HEK293 (cell line): ENCODE measurements at regions not wholly inside any gene's neighbourhood (a gene's known extent, or its start where the extent isn't known, plus 50 kb on each side); places are given as distances from the start of the nearest gene placed in this dataset.

Experiments used
- CTCF ChIA-PET: fragments of 350-600 bp; formaldehyde crosslinking; extraction: SDS; loops from one replicate; lab custom pipeline; 2021; ENCODE audit warnings: antibody characterized with exemption; lab: Yijun Ruan, JAX
- POLR2A ChIA-PET: fragments of 300-600 bp; formaldehyde crosslinking; extraction: SDS; loops from one replicate; lab custom pipeline; 2020; ENCODE audit warnings: antibody characterized with exemption, inconsistent platforms; lab: Yijun Ruan, JAX
- H3K27ac ChIP-seq: fragments of 200-500 bp; sonication (Bioruptor generic); 2 replicates; pipeline ENCODE4 v1.5.1; 2014; ENCODE audit warnings: low read depth, low read length, control low read depth, inconsistent platforms; ENCODE audit errors: extremely low read depth
- H3K36me3 ChIP-seq, 2 experiments: fragments of 200-500 bp in 1 of 2; sonication (Bioruptor generic) in 1 of 2; 1 replicate in 1 of 2; 2 replicates in 1 of 2; pipeline ENCODE4 v1.5.1; 2014 to 2017; ENCODE audit warnings: inconsistent platforms in 2 of 2, low read length in 2 of 2; ENCODE audit not compliant: control insufficient read depth in 2 of 2, insufficient read depth in 1 of 2
- H3K4me1 ChIP-seq: fragments of 200-500 bp; sonication (Bioruptor generic); 2 replicates; pipeline ENCODE4 v1.5.1; 2014; ENCODE audit warnings: mild to moderate bottlenecking, low read length, inconsistent platforms; ENCODE audit not compliant: control insufficient read depth, insufficient read depth
- H3K4me3 ChIP-seq: 2 replicates; pipeline ENCODE4 v1.5.1; 2011; ENCODE audit warnings: low read depth, mild to moderate bottlenecking, control low read depth, low read length, moderate library complexity
- H3K9me3 ChIP-seq: fragments of 200-500 bp; sonication (Bioruptor generic); 2 replicates; pipeline ENCODE4 v1.5.1; 2014; ENCODE audit warnings: low read depth, low read length, inconsistent platforms; ENCODE audit not compliant: control insufficient read depth, insufficient read depth
- BCL11A ChIP-seq: fragments of 450-650 bp; formaldehyde crosslinking; IDR thresholded peaks from 2 replicates; pipeline ENCODE4 v1.5.1; 2016; ENCODE audit warnings: low read depth, missing biosample characterization, missing genetic modification characterization
- FEZF1 ChIP-seq: fragments of 450-650 bp; formaldehyde crosslinking; IDR thresholded peaks from 2 replicates; pipeline ENCODE4 v1.5.1; 2016; ENCODE audit warnings: missing biosample characterization, missing genetic modification characterization
- GFI1B ChIP-seq: fragments of 450-650 bp; formaldehyde crosslinking; IDR thresholded peaks from 2 replicates; pipeline ENCODE4 v1.5.1; 2016; ENCODE audit warnings: missing biosample characterization, missing genetic modification characterization
- KLF8 ChIP-seq: fragments of 450-650 bp; formaldehyde crosslinking; IDR thresholded peaks from 2 replicates; pipeline ENCODE4 v1.5.1; 2016; ENCODE audit warnings: missing biosample characterization, missing genetic modification characterization
- OVOL3 ChIP-seq: fragments of 450-650 bp; formaldehyde crosslinking; IDR thresholded peaks from 2 replicates; pipeline ENCODE4 v1.5.1; 2016; ENCODE audit warnings: missing biosample characterization, missing genetic modification characterization
- SALL2 ChIP-seq: fragments of 450-650 bp; formaldehyde crosslinking; IDR thresholded peaks from 2 replicates; pipeline ENCODE4 v1.5.0; 2017; ENCODE audit warnings: missing biosample characterization, mild to moderate bottlenecking, missing genetic modification characterization, borderline replicate concordance
- ZFP3 ChIP-seq: fragments of 450-650 bp; formaldehyde crosslinking; IDR thresholded peaks from 2 replicates; pipeline ENCODE4 v1.5.1; 2016; ENCODE audit warnings: low read depth, missing biosample characterization, missing genetic modification characterization
- ZFP37 ChIP-seq: fragments of 450-650 bp; formaldehyde crosslinking; IDR thresholded peaks from 2 replicates; pipeline ENCODE4 v1.5.1; 2016; ENCODE audit warnings: missing biosample characterization, missing genetic modification characterization
- ZNF132 ChIP-seq: fragments of 450-650 bp; formaldehyde crosslinking; IDR thresholded peaks from 2 replicates; pipeline ENCODE4 v1.5.1; 2017; ENCODE audit warnings: missing biosample characterization, missing genetic modification characterization, borderline replicate concordance
- ZNF138 ChIP-seq: fragments of 450-650 bp; formaldehyde crosslinking; IDR thresholded peaks from 2 replicates; pipeline ENCODE4 v1.5.1; 2016; ENCODE audit warnings: missing biosample characterization, missing genetic modification characterization, borderline replicate concordance
- ZNF174 ChIP-seq: fragments of 450-650 bp; formaldehyde crosslinking; IDR thresholded peaks from 2 replicates; pipeline ENCODE4 v1.5.0; 2017; ENCODE audit warnings: missing biosample characterization, mild to moderate bottlenecking, missing genetic modification characterization
- ZNF19 ChIP-seq: fragments of 450-650 bp; formaldehyde crosslinking; IDR thresholded peaks from 2 replicates; pipeline ENCODE4; 2016; ENCODE audit warnings: missing biosample characterization, missing genetic modification characterization, low read depth
- ZNF223 ChIP-seq: fragments of 450-650 bp; formaldehyde crosslinking; IDR thresholded peaks from 2 replicates; pipeline ENCODE4 v1.5.1; 2016; ENCODE audit warnings: missing biosample characterization, missing genetic modification characterization
- ZNF23 ChIP-seq: fragments of 450-650 bp; formaldehyde crosslinking; IDR thresholded peaks from 2 replicates; pipeline ENCODE4 v1.5.1; 2016; ENCODE audit warnings: missing biosample characterization, missing genetic modification characterization, borderline replicate concordance
- ZNF239 ChIP-seq: fragments of 450-650 bp; formaldehyde crosslinking; IDR thresholded peaks from 2 replicates; pipeline ENCODE4 v1.5.1; 2016; ENCODE audit warnings: missing biosample characterization, missing genetic modification characterization
- ZNF248 ChIP-seq: fragments of 450-650 bp; formaldehyde crosslinking; IDR thresholded peaks from 2 replicates; pipeline ENCODE4 v1.5.1; 2017; ENCODE audit warnings: missing biosample characterization, missing genetic modification characterization
- ZNF324 ChIP-seq: fragments of 450-650 bp; formaldehyde crosslinking; IDR thresholded peaks from 2 replicates; pipeline ENCODE4 v1.5.1; 2016; ENCODE audit warnings: missing biosample characterization, missing genetic modification characterization
- ZNF426 ChIP-seq: fragments of 450-650 bp; formaldehyde crosslinking; IDR thresholded peaks from 2 replicates; pipeline ENCODE4 v1.5.1; 2017; ENCODE audit warnings: missing biosample characterization, missing genetic modification characterization, mild to moderate bottlenecking, inconsistent platforms, moderate library complexity
- ZNF433 ChIP-seq: fragments of 450-650 bp; formaldehyde crosslinking; IDR thresholded peaks from 2 replicates; pipeline ENCODE4 v1.5.1; 2016; ENCODE audit warnings: missing biosample characterization, missing genetic modification characterization, low read depth
- ZNF600 ChIP-seq: fragments of 450-650 bp; formaldehyde crosslinking; IDR thresholded peaks from 2 replicates; pipeline ENCODE4 v1.5.1; 2016; ENCODE audit warnings: missing biosample characterization, missing genetic modification characterization
- ZNF660 ChIP-seq: fragments of 450-650 bp; IDR thresholded peaks from 2 replicates; pipeline ENCODE4 v1.5.1; 2018; ENCODE audit warnings: missing biosample characterization, mild to moderate bottlenecking, missing genetic modification characterization
- ZNF777 ChIP-seq: fragments of 450-650 bp; formaldehyde crosslinking; IDR thresholded peaks from 2 replicates; pipeline ENCODE4 v1.5.1; 2017; ENCODE audit warnings: missing biosample characterization, missing genetic modification characterization, borderline replicate concordance
- ZSCAN23 ChIP-seq: fragments of 450-650 bp; formaldehyde crosslinking; IDR thresholded peaks from 2 replicates; pipeline ENCODE4 v1.5.1; 2016; ENCODE audit warnings: missing biosample characterization, missing genetic modification characterization
- TF ChIP-seq, protein P1 (sequence below): fragments of 450-650 bp; formaldehyde crosslinking; IDR thresholded peaks from 2 replicates; pipeline ENCODE4 v1.5.1; 2016; ENCODE audit warnings: missing biosample characterization, missing genetic modification characterization
- TF ChIP-seq, protein P2 (sequence below): fragments of 450-650 bp; formaldehyde crosslinking; IDR thresholded peaks from 2 replicates; pipeline ENCODE4 v1.5.1; 2016; ENCODE audit warnings: missing biosample characterization, missing genetic modification characterization
- TF ChIP-seq, protein P3 (sequence below): fragments of 450-650 bp; formaldehyde crosslinking; IDR thresholded peaks from 2 replicates; pipeline ENCODE4 v1.5.1; 2016; ENCODE audit warnings: missing biosample characterization, missing genetic modification characterization, borderline replicate concordance
- TF ChIP-seq, protein P4 (sequence below): fragments of 450-650 bp; formaldehyde crosslinking; IDR thresholded peaks from 2 replicates; pipeline ENCODE4 v1.5.1; 2016; ENCODE audit warnings: missing biosample characterization, missing genetic modification characterization

DNA sequence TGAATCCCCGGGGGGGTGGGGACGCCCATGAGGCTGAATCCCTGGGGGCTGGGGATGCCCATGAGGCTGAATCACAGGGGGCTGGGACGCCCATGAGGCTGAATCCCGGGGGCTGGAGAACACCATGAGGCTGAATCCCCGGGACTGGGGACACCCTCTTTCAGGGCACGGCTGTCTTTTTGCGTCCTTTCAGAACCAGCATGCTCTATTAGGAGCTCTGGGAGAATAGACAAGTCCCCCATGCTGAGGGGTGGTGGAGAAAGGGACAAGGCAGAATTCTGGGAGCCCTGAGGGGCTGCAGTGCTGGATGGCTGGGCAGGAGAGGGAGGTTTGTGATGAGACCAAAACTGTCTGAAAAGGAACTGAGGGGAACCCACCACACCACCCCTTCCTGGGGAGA is 257.3 kb upstream of the TCERG1L start (continued):
- TF ChIP-seq GFI1B (tag by site-specific recombination) (no peak), KLF8 (tag by site-specific recombination) (no peak), ZNF777 (tag by site-specific recombination) (no peak), SALL2 (tag by site-specific recombination) (no peak)
- TF ChIP-seq, protein P1, sequence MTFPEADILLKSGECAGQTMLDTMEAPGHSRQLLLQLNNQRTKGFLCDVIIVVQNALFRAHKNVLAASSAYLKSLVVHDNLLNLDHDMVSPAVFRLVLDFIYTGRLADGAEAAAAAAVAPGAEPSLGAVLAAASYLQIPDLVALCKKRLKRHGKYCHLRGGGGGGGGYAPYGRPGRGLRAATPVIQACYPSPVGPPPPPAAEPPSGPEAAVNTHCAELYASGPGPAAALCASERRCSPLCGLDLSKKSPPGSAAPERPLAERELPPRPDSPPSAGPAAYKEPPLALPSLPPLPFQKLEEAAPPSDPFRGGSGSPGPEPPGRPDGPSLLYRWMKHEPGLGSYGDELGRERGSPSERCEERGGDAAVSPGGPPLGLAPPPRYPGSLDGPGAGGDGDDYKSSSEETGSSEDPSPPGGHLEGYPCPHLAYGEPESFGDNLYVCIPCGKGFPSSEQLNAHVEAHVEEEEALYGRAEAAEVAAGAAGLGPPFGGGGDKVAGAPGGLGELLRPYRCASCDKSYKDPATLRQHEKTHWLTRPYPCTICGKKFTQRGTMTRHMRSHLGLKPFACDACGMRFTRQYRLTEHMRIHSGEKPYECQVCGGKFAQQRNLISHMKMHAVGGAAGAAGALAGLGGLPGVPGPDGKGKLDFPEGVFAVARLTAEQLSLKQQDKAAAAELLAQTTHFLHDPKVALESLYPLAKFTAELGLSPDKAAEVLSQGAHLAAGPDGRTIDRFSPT, result no peak
- TF ChIP-seq, protein P2, sequence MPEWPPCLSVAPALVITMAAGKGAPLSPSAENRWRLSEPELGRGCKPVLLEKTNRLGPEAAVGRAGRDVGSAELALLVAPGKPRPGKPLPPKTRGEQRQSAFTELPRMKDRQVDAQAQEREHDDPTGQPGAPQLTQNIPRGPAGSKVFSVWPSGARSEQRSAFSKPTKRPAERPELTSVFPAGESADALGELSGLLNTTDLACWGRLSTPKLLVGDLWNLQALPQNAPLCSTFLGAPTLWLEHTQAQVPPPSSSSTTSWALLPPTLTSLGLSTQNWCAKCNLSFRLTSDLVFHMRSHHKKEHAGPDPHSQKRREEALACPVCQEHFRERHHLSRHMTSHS, result no peak

DNA sequence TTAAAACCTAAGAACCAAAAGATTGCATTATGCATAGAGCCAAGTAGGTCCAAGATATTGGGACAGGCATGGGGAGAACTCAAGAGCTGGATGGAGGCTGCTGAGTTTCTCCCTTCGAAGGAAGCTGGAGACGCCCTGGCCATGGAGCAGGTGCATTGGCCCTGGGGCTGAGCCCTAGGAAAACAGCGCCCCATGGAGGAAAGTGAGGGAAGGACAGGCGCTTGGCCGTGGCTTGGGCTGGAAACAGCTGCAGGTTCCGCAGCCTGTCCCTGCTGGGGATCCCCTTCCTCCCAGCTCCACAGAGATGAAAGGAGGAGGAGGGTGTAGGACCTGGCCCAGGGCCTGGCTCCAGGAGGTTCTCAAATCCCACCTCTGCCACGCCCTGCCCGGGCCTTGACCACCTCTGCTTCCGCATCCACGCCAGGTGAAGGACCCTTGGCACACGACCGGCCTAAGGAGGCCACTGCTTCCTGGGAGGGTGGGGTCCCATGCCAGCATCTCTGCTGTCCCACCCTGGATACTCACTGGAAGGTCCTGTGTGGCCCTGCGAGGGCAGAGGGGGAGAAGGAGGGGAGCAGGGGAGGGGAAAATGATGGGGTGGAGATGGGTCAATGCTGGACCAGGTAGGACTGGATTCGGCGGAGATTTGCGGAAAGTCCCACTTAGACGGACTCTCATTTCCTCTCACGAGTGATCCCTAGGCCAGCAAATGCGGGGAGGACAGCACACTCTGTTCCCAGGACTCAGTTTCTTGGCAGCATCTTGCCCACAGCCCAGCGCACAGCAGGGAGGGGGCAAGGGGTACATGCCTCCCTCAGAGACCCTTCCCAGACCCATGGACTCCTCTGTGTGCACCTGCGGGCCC is 258.6 kb upstream of the TCERG1L start:
- no peaks in the 10 kb centered on the region for H3K36me3 ChIP-seq
- POLR2A ChIA-PET, result no interaction called here
- CTCF ChIA-PET, result interaction anchor here (0.6 to 1.1 kb wide), 3 partner anchors 10 to 370 kb away, joined by 3 read pairs; no protein-coding TSS in a partner anchor

DNA sequence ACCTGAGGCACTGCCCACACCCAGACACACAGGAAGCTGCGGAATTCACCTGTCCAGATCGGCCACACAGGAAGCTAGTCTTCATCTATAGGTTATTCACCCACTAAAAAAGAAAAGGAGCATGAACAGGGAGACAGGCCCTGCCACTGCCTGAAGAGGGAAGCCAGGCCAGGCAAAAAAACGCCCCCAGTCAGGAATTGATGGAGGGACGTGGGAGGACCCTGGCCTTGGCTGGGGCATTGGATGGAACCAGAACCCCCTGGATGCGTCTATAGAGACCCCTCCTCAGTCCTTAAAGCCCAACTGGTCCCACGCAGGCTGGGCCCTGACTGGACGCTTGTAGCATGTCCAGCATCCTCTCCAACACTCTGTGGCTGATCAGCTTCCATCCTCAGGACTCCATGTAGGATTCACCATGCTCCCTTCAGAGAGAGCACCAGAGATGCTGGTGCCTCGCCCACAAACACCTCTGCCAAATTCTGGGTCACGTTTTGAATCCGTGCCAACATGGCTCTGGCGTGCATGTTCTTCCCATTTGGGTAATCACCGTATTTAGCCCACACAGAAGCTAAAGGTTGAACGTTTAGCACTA is 259.3 kb upstream of the TCERG1L start:
- Histone ChIP-seq H3K36me3 (no peaks in the 10 kb centered on the region), H3K4me3 (no peak overlapping the region), H3K9me3 (no peaks in the 10 kb centered on the region), H3K4me1 (no peaks in the 10 kb centered on the region), H3K27ac (no peak overlapping the region)
- CTCF ChIA-PET, result no interaction called here
- POLR2A ChIA-PET, result no interaction called here
- TF ChIP-seq ZNF248 (no peak), FEZF1 (no peak), OVOL3 (tag by site-specific recombination) (no peak), ZNF19 (tag by site-specific recombination) (no peak), ZNF660 (tag by site-specific recombination) (no peak), ZNF223 (tag by site-specific recombination) (no peak), ZNF132 (no peak), ZNF174 (no peak)
- TF ChIP-seq, protein P3, sequence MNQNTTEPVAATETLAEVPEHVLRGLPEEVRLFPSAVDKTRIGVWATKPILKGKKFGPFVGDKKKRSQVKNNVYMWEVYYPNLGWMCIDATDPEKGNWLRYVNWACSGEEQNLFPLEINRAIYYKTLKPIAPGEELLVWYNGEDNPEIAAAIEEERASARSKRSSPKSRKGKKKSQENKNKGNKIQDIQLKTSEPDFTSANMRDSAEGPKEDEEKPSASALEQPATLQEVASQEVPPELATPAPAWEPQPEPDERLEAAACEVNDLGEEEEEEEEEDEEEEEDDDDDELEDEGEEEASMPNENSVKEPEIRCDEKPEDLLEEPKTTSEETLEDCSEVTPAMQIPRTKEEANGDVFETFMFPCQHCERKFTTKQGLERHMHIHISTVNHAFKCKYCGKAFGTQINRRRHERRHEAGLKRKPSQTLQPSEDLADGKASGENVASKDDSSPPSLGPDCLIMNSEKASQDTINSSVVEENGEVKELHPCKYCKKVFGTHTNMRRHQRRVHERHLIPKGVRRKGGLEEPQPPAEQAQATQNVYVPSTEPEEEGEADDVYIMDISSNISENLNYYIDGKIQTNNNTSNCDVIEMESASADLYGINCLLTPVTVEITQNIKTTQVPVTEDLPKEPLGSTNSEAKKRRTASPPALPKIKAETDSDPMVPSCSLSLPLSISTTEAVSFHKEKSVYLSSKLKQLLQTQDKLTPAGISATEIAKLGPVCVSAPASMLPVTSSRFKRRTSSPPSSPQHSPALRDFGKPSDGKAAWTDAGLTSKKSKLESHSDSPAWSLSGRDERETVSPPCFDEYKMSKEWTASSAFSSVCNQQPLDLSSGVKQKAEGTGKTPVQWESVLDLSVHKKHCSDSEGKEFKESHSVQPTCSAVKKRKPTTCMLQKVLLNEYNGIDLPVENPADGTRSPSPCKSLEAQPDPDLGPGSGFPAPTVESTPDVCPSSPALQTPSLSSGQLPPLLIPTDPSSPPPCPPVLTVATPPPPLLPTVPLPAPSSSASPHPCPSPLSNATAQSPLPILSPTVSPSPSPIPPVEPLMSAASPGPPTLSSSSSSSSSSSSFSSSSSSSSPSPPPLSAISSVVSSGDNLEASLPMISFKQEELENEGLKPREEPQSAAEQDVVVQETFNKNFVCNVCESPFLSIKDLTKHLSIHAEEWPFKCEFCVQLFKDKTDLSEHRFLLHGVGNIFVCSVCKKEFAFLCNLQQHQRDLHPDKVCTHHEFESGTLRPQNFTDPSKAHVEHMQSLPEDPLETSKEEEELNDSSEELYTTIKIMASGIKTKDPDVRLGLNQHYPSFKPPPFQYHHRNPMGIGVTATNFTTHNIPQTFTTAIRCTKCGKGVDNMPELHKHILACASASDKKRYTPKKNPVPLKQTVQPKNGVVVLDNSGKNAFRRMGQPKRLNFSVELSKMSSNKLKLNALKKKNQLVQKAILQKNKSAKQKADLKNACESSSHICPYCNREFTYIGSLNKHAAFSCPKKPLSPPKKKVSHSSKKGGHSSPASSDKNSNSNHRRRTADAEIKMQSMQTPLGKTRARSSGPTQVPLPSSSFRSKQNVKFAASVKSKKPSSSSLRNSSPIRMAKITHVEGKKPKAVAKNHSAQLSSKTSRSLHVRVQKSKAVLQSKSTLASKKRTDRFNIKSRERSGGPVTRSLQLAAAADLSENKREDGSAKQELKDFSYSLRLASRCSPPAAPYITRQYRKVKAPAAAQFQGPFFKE, result no peak

More for the DNA sequence above, 258.6 kb upstream of the TCERG1L start:
- Histone ChIP-seq H3K27ac (no peak overlapping the region), H3K9me3 (no peaks in the 10 kb centered on the region), H3K4me1 (no peaks in the 10 kb centered on the region)
- no peak for TF ChIP-seq ZFP37 (tag by site-specific recombination)
- TF ChIP-seq ZNF138 (tag by site-specific recombination), result no peak
- TF ChIP-seq ZNF239 (tag by site-specific recombination), result no peak
- TF ChIP-seq ZNF777 (tag by site-specific recombination), result no peak
- no peak for TF ChIP-seq ZNF600 (tag by site-specific recombination)
- no peak for TF ChIP-seq ZNF433 (tag by site-specific recombination)
- TF ChIP-seq BCL11A (tag by site-specific recombination), result no peak
- no peak for TF ChIP-seq ZFP3 (tag by site-specific recombination)
- TF ChIP-seq ZNF324, result no peak
- TF ChIP-seq ZNF23 (tag by site-specific recombination), result no peak
- TF ChIP-seq ZNF426 (tag by site-specific recombination), result no peak
- no peak for TF ChIP-seq ZSCAN23 (tag by site-specific recombination)
- TF ChIP-seq, protein P4, sequence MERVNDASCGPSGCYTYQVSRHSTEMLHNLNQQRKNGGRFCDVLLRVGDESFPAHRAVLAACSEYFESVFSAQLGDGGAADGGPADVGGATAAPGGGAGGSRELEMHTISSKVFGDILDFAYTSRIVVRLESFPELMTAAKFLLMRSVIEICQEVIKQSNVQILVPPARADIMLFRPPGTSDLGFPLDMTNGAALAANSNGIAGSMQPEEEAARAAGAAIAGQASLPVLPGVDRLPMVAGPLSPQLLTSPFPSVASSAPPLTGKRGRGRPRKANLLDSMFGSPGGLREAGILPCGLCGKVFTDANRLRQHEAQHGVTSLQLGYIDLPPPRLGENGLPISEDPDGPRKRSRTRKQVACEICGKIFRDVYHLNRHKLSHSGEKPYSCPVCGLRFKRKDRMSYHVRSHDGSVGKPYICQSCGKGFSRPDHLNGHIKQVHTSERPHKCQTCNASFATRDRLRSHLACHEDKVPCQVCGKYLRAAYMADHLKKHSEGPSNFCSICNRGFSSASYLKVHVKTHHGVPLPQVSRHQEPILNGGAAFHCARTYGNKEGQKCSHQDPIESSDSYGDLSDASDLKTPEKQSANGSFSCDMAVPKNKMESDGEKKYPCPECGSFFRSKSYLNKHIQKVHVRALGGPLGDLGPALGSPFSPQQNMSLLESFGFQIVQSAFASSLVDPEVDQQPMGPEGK (tag by site-specific recombination), result no peak
- TF ChIP-seq, all 188 proteins: peak for 0
- H3K4me3 ChIP-seq, result no peak overlapping the region
